Naive B cell (primary cell): ENCODE measurements at regions not wholly inside any gene's neighbourhood (a gene's known extent, or its start where the extent isn't known, plus 50 kb on each side); places are given as distances from the start of the nearest gene placed in this dataset.
"Not testable (repeated sequence)": the region's sequence is repeated elsewhere in the genome, so short reads cannot be mapped to it uniquely, and the experiment has no call there.

Experiments
- ATAC-seq, 2 donors: fragments of 150-1000 bp; cut with Tn5 transposase; 2 replicates each; pipeline ENCODE4 v1.10.0; 2021; ENCODE audit warnings: low read depth in 2 of 2, mild to moderate bottlenecking in 2 of 2, moderate library complexity in 2 of 2
- DNase-seq: peaks from one replicate; pipeline ENCODE4 v3.0.0; 2022
- H3K27ac Mint-ChIP-seq, 6 donors: one replicate each; pipeline ENCODE4 v1.8.0; 2020 to 2022; ENCODE audit warnings: mild to moderate bottlenecking in 6 of 6, mixed read lengths in 6 of 6, moderate library complexity in 5 of 6, inconsistent platforms in 2 of 6
- H3K27me3 Mint-ChIP-seq, 3 donors: one replicate each; pipeline ENCODE4 v1.8.0; 2021 to 2022; ENCODE audit warnings: mixed read lengths in 3 of 3, mild to moderate bottlenecking in 1 of 3
- H3K36me3 Mint-ChIP-seq, 2 donors: one replicate each; pipeline ENCODE4 v1.8.0; 2020 to 2022; ENCODE audit warnings: mixed read lengths in 2 of 2, inconsistent platforms in 1 of 2, mild to moderate bottlenecking in 1 of 2
- H3K4me1 Mint-ChIP-seq, 3 donors: one replicate each; pipeline ENCODE4 v1.8.0; 2020 to 2022; ENCODE audit warnings: mixed read lengths in 3 of 3, inconsistent platforms in 1 of 3, mild to moderate bottlenecking in 1 of 3, moderate library complexity in 1 of 3
- H3K4me3 Mint-ChIP-seq, 8 donors: one replicate each; pipeline ENCODE4 v1.8.0; 2020 to 2022; ENCODE audit warnings: mild to moderate bottlenecking in 8 of 8, mixed read lengths in 8 of 8, moderate library complexity in 8 of 8, inconsistent platforms in 2 of 8
- H3K9me3 Mint-ChIP-seq, 7 donors: one replicate each; pipeline ENCODE4 v1.8.0; 2020 to 2022; ENCODE audit warnings: mixed read lengths in 7 of 7, mild to moderate bottlenecking in 5 of 7, inconsistent platforms in 2 of 7, moderate library complexity in 1 of 7

DNA sequence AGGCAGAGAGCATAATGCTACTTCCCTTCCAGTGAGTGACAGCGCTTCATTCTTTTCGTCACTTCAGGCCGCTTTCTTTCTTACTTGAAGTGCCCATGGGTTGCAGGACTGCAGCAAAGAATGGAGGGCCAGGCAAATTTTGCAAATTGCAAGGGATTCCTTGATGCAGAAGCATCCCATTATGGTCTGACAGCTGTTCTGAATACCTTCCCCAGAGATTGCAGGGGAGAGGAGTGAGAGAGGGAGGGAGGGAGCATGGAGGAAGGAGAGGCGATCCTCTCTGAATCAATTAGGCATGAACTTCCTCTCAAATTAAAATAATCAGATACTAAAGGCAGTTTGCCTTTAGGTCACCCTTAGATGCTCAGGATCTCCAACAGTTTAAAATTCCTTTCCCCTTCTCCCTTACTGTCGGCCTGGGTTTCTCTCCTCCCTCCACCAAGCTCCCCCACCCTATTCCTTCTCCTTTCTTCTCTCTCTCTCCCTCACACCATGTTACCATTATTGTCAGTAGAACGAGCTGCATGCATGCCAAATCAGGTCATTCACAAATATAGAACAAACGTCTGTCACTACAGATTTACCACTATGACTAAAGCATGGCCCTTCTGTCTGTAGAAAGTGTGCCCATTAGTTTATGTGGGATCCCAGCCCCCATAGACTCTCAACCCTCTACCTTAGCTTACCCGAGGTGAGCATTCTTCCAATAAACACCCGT, 289.2 kb downstream of the CD83 start:
- DNase-seq, result no peak
- H3K27ac Mint-ChIP-seq, result peak overlapping the region in 3 of 6 donors; percentile 15 to 83 (median 17)

GRCh38 chr6:14408446-14408845, 290.9 kb downstream of the CD83 start:
- Mint-ChIP-seq H3K27ac (peak overlapping the region in 2 of 6 donors; percentile 7 to 21), H3K27me3 (peaks cover 4 to 8% (median 6%) of the 10 kb centered on the region in 3 donors), H3K4me1 (peaks cover 9 to 18% (median 12%) of the 10 kb centered on the region in 3 donors), H3K36me3 (peaks cover 4 to 7% of the 10 kb centered on the region in 2 donors), H3K9me3 (peaks cover 0 to 2% (median 0%) of the 10 kb centered on the region in 7 donors), H3K4me3 (no peak overlapping the region)
- no peak for ATAC-seq
- DNase-seq, result no peak

More for the DNA sequence above, 289.2 kb downstream of the CD83 start:
- H3K27me3 Mint-ChIP-seq, result peaks cover 4 to 8% (median 6%) of the 10 kb centered on the region in 3 donors
- peaks cover 9 to 18% (median 12%) of the 10 kb centered on the region in 3 donors for H3K4me1 Mint-ChIP-seq
- peaks cover 0 to 6% (median 0%) of the 10 kb centered on the region in 7 donors for H3K9me3 Mint-ChIP-seq
- no peak for ATAC-seq
- H3K4me3 Mint-ChIP-seq, result no peak overlapping the region
- H3K36me3 Mint-ChIP-seq, result peaks cover 4 to 7% of the 10 kb centered on the region in 2 donors

GRCh38 chr6:14412026-14412425, 294.5 kb downstream of the CD83 start:
- Mint-ChIP-seq H3K36me3 (peaks cover 3 to 4% of the 10 kb centered on the region in 2 donors), H3K4me1 (peaks cover 2 to 11% (median 9%) of the 10 kb centered on the region in 3 donors), H3K4me3 (no peak overlapping the region), H3K9me3 (peaks cover 0 to 2% (median 0%) of the 10 kb centered on the region in 7 donors), H3K27me3 (peaks cover 0 to 6% (median 3%) of the 10 kb centered on the region in 3 donors), H3K27ac (no peak overlapping the region)
- DNase-seq, result no peak
- no peak for ATAC-seq

DNA sequence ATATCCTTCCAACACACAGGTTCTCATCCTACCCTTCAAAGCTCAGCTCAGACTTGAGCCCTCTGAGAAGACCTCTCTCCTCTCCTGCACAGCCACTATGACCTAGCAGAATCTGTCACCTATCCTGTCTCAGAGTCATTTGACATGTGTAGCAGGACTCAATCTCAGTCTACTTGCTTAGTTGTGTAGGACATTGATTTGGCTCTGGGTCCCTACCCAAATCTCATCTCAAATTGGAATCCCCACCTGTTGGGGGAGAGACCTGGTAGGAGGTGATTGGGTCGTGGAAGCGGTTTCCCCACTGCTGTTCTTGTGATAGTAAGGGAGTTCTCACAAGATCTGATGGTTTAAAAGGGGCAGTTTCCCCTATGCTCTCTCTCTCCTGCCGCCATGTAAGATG, 297.9 kb downstream of the CD83 start:
- ATAC-seq, result no peak
- DNase-seq, result no peak
- H3K4me1 Mint-ChIP-seq, result peaks cover 1 to 5% (median 1%) of the 10 kb centered on the region in 3 donors
- no peak overlapping the region for H3K4me3 Mint-ChIP-seq
- peaks cover 0 to 4% (median 0%) of the 10 kb centered on the region in 7 donors for H3K9me3 Mint-ChIP-seq
- no peaks in the 10 kb centered on the region for H3K27me3 Mint-ChIP-seq
- no peaks in the 10 kb centered on the region for H3K36me3 Mint-ChIP-seq
- peak overlapping the region in 2 of 6 donors; percentile 37 to 66 for H3K27ac Mint-ChIP-seq

DNA sequence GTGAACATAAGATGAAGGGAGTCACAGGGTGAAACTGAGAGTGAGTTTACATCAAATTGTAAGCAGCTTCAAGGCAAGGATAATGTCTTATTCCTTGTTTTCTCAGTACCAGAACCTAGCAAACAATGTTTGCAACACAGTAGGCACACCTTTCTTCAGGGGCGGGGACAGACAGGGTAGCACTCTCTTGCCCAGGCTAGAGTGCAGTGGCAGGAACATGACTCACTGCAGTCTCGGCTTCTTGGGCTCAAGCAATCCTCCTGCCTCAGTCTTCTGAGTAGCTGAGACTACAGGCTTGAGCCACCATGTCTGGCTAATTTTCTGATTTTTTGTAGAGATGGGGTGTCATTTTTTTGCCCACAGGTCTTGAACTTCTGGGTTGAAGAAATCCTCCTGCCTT, 299.8 kb downstream of the CD83 start:
- H3K4me3 Mint-ChIP-seq, result no peak overlapping the region
- no peak for DNase-seq
- H3K27ac Mint-ChIP-seq, result no peak overlapping the region
- peaks cover 6 to 14% (median 13%) of the 10 kb centered on the region in 3 donors for H3K4me1 Mint-ChIP-seq
- H3K27me3 Mint-ChIP-seq, result no peaks in the 10 kb centered on the region
- H3K9me3 Mint-ChIP-seq, result peaks cover 0 to 4% (median 0%) of the 10 kb centered on the region in 7 donors
- ATAC-seq, result no peak
- H3K36me3 Mint-ChIP-seq, result no peaks in the 10 kb centered on the region

DNA sequence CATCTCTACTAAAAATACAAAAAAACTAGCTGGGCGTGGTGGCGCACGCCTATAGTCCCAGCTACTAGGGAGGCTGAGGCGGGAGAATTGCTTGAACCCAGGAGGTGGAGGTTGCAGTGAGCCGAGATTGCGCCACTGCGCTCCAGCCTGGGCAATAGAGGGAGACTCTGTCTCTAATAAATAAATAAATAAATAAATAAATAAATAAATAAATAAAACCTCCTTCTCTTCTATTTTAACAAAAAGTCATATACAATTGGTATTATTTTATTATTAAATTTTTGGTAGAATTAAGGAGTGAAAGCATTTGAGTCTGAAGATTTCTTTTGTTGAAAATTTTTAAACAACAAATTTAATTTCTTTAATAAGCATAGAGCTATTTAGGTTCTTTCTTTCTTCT, 301.7 kb downstream of the CD83 start:
- H3K36me3 Mint-ChIP-seq, H3K27ac Mint-ChIP-seq, ATAC-seq, H3K27me3 Mint-ChIP-seq, DNase-seq, H3K4me3 Mint-ChIP-seq, H3K9me3 Mint-ChIP-seq: not testable (repeated sequence)
- peaks cover 17 to 25% (median 25%) of the 10 kb centered on the region in 3 donors for H3K4me1 Mint-ChIP-seq

DNA sequence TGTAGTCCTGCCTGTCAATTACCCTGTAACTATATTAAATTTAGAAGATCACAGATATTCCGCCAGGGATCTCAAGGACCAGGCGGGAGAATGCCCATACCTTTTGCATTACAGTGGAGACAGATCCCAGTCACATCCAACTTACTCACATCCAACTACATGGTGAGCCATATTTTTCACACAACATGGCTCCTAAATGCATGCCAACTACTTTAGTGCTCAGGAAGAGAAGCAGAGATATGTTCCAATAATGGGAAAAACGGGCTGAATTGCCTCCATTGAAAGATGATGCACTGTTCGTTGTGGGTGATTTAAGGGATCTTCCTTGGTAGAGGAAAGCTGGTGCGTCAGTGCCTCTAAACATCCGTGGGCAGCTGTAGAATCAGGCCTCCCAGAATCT, 304.5 kb downstream of the CD83 start:
- Mint-ChIP-seq H3K9me3 (peaks cover 0 to 4% (median 0%) of the 10 kb centered on the region in 7 donors), H3K36me3 (peaks cover 0 to 4% of the 10 kb centered on the region in 2 donors), H3K4me1 (peaks cover 17 to 25% (median 21%) of the 10 kb centered on the region in 3 donors), H3K4me3 (no peak overlapping the region), H3K27me3 (no peaks in the 10 kb centered on the region), H3K27ac (peak overlapping the region in 1 of 6 donors; percentile 59)
- no peak for ATAC-seq
- DNase-seq, result no peak

- Mint-ChIP-seq H3K9me3 (peaks cover 0 to 2% (median 0%) of the 10 kb centered on the region in 7 donors), H3K4me3 (peak overlapping the region in 4 of 8 donors; percentile 16 to 51 (median 48)), H3K4me1 (peaks cover 18 to 27% (median 21%) of the 10 kb centered on the region in 3 donors), H3K27me3 (no peaks in the 10 kb centered on the region), H3K27ac (peak overlapping the region in 4 of 6 donors; percentile 23 to 69 (median 44)), H3K36me3 (peaks cover 0 to 4% of the 10 kb centered on the region in 2 donors)
- no peak for DNase-seq
- ATAC-seq, result no peak
These were observed 305.3 kb downstream of the CD83 start for GRCh38 chr6:14422917-14423316.

DNA sequence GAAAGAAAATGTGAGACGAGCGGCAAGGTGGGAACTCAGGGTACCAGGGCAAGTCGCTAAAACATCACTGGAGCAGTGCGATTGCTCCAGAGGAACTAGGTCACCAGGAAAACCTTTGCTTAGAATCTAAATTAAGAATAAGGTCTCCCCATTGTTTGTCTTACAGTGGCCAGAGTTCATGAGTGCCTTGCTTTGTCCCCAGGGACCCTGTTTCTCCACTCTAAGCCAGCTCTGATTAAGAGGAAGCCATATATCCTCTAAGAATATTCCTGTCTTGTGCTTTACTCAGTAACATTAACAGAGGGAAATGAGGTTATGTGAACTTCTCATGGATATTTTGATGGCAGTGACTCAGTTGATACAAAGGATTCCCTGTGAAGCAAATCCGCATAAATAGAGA, 305.8 kb downstream of the CD83 start:
- Mint-ChIP-seq H3K36me3 (peaks cover 0 to 4% of the 10 kb centered on the region in 2 donors), H3K4me3 (peak overlapping the region in 1 of 8 donors; percentile 51), H3K27me3 (no peaks in the 10 kb centered on the region), H3K9me3 (peaks cover 0 to 2% (median 0%) of the 10 kb centered on the region in 7 donors), H3K27ac (peak overlapping the region in 4 of 6 donors; percentile 23 to 78 (median 67)), H3K4me1 (peaks cover 21 to 31% (median 22%) of the 10 kb centered on the region in 3 donors)
- ATAC-seq (no peak), DNase-seq (no peak)

DNA sequence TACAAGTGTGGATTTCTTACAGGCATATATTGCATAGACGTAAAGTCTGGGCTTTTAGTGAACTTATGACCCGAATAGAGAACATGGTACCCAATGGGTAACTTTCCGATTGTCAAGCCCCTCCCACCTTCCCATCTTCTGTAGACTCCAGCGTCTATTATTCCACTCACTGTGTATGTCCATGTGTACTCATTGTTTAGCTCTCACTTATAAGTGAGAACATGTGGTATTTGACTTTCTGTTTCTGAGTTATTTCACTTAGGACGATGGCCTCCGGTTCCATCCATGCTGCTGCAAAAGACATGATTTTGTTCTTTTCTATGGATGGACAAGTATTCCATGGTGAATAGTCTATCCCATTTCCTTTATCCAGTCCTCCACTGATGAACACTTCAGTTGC, 306.4 kb downstream of the CD83 start:
- Mint-ChIP-seq H3K36me3 (peaks cover 0 to 4% of the 10 kb centered on the region in 2 donors), H3K9me3 (peaks cover 0 to 2% (median 0%) of the 10 kb centered on the region in 7 donors), H3K4me1 (peaks cover 21 to 36% (median 28%) of the 10 kb centered on the region in 3 donors), H3K27ac (peak overlapping the region in 1 of 6 donors; percentile 32), H3K4me3 (no peak overlapping the region), H3K27me3 (no peaks in the 10 kb centered on the region)
- no peak for ATAC-seq
- DNase-seq, result no peak

GRCh38 chr6:14425805-14426204, 308.2 kb downstream of the CD83 start:
- no peak for DNase-seq
- H3K9me3 Mint-ChIP-seq, result no peaks in the 10 kb centered on the region

DNA sequence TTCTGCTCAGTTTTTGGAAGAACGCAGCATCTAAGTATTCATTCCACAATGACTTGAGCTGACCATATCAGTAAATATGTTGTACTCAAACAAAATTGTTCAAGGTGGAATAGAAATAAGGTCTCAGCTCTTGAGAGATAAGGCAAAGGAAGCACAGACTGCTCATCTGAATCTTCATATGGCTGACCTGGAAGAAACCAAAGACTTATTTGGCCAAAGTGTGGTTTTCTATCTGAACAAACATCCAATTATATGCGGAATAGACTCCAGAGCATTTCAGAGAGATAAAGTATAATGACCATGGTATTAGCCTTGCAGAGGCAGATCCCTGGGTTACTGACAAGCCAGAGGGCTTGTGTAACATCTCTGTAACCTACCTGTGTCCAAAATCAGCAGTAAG, 308.7 kb downstream of the CD83 start:
- H3K4me1 Mint-ChIP-seq, result peaks cover 17 to 36% (median 29%) of the 10 kb centered on the region in 3 donors
- peaks cover 0 to 9% of the 10 kb centered on the region in 2 donors for H3K36me3 Mint-ChIP-seq
- no peak for ATAC-seq
- no peak overlapping the region for H3K4me3 Mint-ChIP-seq
- no peaks in the 10 kb centered on the region for H3K27me3 Mint-ChIP-seq
- H3K9me3 Mint-ChIP-seq, result no peaks in the 10 kb centered on the region
- DNase-seq, result no peak
- H3K27ac Mint-ChIP-seq, result peak overlapping the region in 3 of 6 donors; percentile 1 to 75 (median 40)

More at GRCh38 chr6:14425805-14426204, 308.2 kb downstream of the CD83 start:
- ATAC-seq, result no peak
- Mint-ChIP-seq H3K27ac (peak overlapping the region in 2 of 6 donors; percentile 40 to 56), H3K4me1 (peaks cover 16 to 37% (median 31%) of the 10 kb centered on the region in 3 donors), H3K4me3 (no peak overlapping the region), H3K36me3 (peaks cover 0 to 9% of the 10 kb centered on the region in 2 donors), H3K27me3 (no peaks in the 10 kb centered on the region)

- peak overlapping the region in 4 of 6 donors; percentile 58 to 72 (median 64) for H3K27ac Mint-ChIP-seq
- ATAC-seq (peak; percentile 94 to 96), DNase-seq (peak; percentile 63)
- H3K36me3 Mint-ChIP-seq, result peaks cover 0 to 9% of the 10 kb centered on the region in 2 donors
- H3K9me3 Mint-ChIP-seq, result no peaks in the 10 kb centered on the region
- no peaks in the 10 kb centered on the region for H3K27me3 Mint-ChIP-seq
- peak overlapping the region in 2 of 8 donors; percentile 29 to 30 for H3K4me3 Mint-ChIP-seq
- H3K4me1 Mint-ChIP-seq, result peaks cover 8 to 25% (median 22%) of the 10 kb centered on the region in 3 donors
These were observed 310.7 kb downstream of the CD83 start for GRCh38 chr6:14428269-14428668.

DNA sequence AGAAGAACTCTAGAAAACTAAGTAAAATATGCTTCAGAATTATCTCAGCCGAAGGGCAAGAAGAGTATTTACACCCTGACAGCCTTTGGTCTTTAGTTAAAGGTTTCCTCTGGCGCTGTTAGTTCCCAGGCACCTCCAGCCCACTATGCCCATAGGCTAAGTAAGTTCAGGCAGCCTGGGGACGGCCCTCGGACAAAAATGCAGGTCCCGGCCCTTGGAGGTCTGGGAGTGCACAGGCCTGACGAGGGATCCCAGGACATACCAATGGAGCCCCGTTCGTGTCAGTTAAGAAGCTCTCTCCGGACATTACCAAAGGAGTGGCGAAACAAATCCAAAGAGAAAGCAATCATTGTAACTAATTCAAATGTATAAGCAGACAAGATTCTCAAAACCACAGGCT, 311.8 kb downstream of the CD83 start:
- peaks cover 4 to 22% (median 18%) of the 10 kb centered on the region in 3 donors for H3K4me1 Mint-ChIP-seq
- H3K27me3 Mint-ChIP-seq, result no peaks in the 10 kb centered on the region
- peaks cover 8 to 9% of the 10 kb centered on the region in 2 donors for H3K36me3 Mint-ChIP-seq
- no peak for ATAC-seq
- H3K9me3 Mint-ChIP-seq, result no peaks in the 10 kb centered on the region
- no peak overlapping the region for H3K4me3 Mint-ChIP-seq
- no peak for DNase-seq
- peak overlapping the region in 3 of 6 donors; percentile 67 to 83 (median 82) for H3K27ac Mint-ChIP-seq
